Hepatocyte (in vitro differentiated cells): ENCODE measurements at regions not wholly inside any gene's neighbourhood (a gene's known extent, or its start where the extent isn't known, plus 50 kb on each side); places are given as distances from the start of the nearest gene placed in this dataset.

Experiments
- DNase-seq: peaks from one replicate; pipeline ENCODE4 v3.0.0-alpha.2; 2016; ENCODE audit warnings: low spot score
- H2AFZ ChIP-seq: fragments of 200-600 bp; sonication (generic); 2 replicates; pipeline ENCODE4 v1.6.0; 2016; ENCODE audit warnings: antibody characterized with exemption, mild to moderate bottlenecking
- H3K27ac ChIP-seq: fragments of 200-600 bp; sonication (generic); 2 replicates; pipeline ENCODE4 v1.5.1; 2016; ENCODE audit warnings: mild to moderate bottlenecking
- H3K27me3 ChIP-seq: fragments of 200-600 bp; sonication (generic); 2 replicates; pipeline ENCODE4 v1.6.1; 2016
- H3K36me3 ChIP-seq: fragments of 200-600 bp; sonication (generic); replicated peaks from 2 replicates; pipeline ENCODE4 v1.5.1; 2016; ENCODE audit warnings: low read depth; ENCODE audit not compliant: insufficient read depth
- H3K4me1 ChIP-seq: fragments of 200-600 bp; sonication (generic); 2 replicates; pipeline ENCODE4 v1.5.1; 2016; ENCODE audit warnings: mild to moderate bottlenecking, moderate library complexity; ENCODE audit not compliant: insufficient read depth
- H3K4me2 ChIP-seq: fragments of 200-600 bp; sonication (generic); 2 replicates; pipeline ENCODE4 v1.6.0; 2016
- H3K4me3 ChIP-seq: fragments of 200-600 bp; sonication (generic); 2 replicates; pipeline ENCODE4 v1.5.1; 2016; ENCODE audit warnings: mild to moderate bottlenecking
- H3K79me2 ChIP-seq: fragments of 200-600 bp; sonication (generic); 2 replicates; pipeline ENCODE4 v1.6.0; 2017; ENCODE audit warnings: mild to moderate bottlenecking
- H3K9me2 ChIP-seq: fragments of 200-600 bp; sonication (generic); replicated peaks from 2 replicates; pipeline ENCODE4 v1.6.0; 2017; ENCODE audit warnings: mild to moderate bottlenecking; ENCODE audit not compliant: insufficient read depth
- H3K9me3 ChIP-seq: fragments of 200-600 bp; sonication (generic); 2 replicates; pipeline ENCODE4 v1.5.1; 2016; ENCODE audit warnings: low read depth, mild to moderate bottlenecking
- H4K20me1 ChIP-seq: fragments of 200-600 bp; sonication (generic); 2 replicates; pipeline ENCODE4 v1.6.0; 2016; ENCODE audit warnings: mild to moderate bottlenecking; ENCODE audit not compliant: insufficient read depth, poor library complexity, severe bottlenecking
- CTCF ChIP-seq: fragments of 200-600 bp; sonication (generic); IDR thresholded peaks from 2 replicates; pipeline ENCODE4 v1.5.1; 2016; ENCODE audit warnings: antibody characterized with exemption, mild to moderate bottlenecking; ENCODE audit not compliant: poor library complexity
- EZH2 ChIP-seq: fragments of 200-600 bp; sonication (generic); IDR thresholded peaks from 2 replicates; pipeline ENCODE4 v1.6.1; 2016; ENCODE audit warnings: antibody characterized with exemption, mild to moderate bottlenecking, borderline replicate concordance
- EZH2phosphoT487 ChIP-seq: fragments of 200-600 bp; sonication (generic); IDR thresholded peaks from one replicate; pipeline ENCODE4 v1.6.1; 2018; ENCODE audit warnings: antibody characterized with exemption, mild to moderate bottlenecking, low read depth, moderate library complexity; ENCODE audit not compliant: unreplicated experiment, severe bottlenecking
- WGBS: methylation state at CpG from one replicate; pipeline ENCODE4 v1.1.6; 2016; ENCODE audit warnings: low lambda C conversion rate; ENCODE audit errors: missing lambda C conversion rate; 5-methylcytosine and 5-hydroxymethylcytosine counted together

- no peaks in the 10 kb centered on the region for H3K4me1 ChIP-seq
- H3K9me3 ChIP-seq: no peaks in the 10 kb centered on the region
- TF ChIP-seq EZH2phosphoT487: no peak
- no peak for TF ChIP-seq EZH2
- no peak for TF ChIP-seq CTCF
- no peak overlapping the region for H3K27ac ChIP-seq
- no peak overlapping the region for H2AFZ ChIP-seq
- no peaks in the 10 kb centered on the region for H4K20me1 ChIP-seq
- H3K79me2 ChIP-seq: no peaks in the 10 kb centered on the region
- H3K27me3 ChIP-seq: no peaks in the 10 kb centered on the region
- WGBS: 85% methylated on average over 2 of the region's 2 CpGs
- H3K4me3 ChIP-seq: no peak overlapping the region
- H3K36me3 ChIP-seq: no peaks in the 10 kb centered on the region
- H3K9me2 ChIP-seq: no peaks in the 10 kb centered on the region
- DNase-seq: no peak
- H3K4me2 ChIP-seq: no peak overlapping the region
Measured at GRCh38 chr5:39941416-39941815, 516.6 kb upstream of the DAB2 start.

- Histone ChIP-seq H4K20me1 (no peaks in the 10 kb centered on the region), H3K36me3 (no peaks in the 10 kb centered on the region), H3K4me1 (no peaks in the 10 kb centered on the region), H3K9me3 (no peaks in the 10 kb centered on the region), H3K79me2 (no peaks in the 10 kb centered on the region), H2AFZ (no peak overlapping the region), H3K27me3 (no peaks in the 10 kb centered on the region), H3K4me2 (no peak overlapping the region), H3K27ac (no peak overlapping the region), H3K9me2 (no peaks in the 10 kb centered on the region), H3K4me3 (no peak overlapping the region)
- DNase-seq: no peak
- 87% methylated on average over 1 of the region's 1 CpG for WGBS
- TF ChIP-seq EZH2 (no peak), CTCF (no peak), EZH2phosphoT487 (no peak)
Measured at GRCh38 chr5:39934830-39935229, 510.1 kb upstream of the DAB2 start.

GRCh38 chr5:39933061-39933460 is 508.3 kb upstream of the DAB2 start:
- no peaks in the 10 kb centered on the region for H3K27me3 ChIP-seq
- no peak for DNase-seq
- no peaks in the 10 kb centered on the region for H4K20me1 ChIP-seq
- H3K4me1 ChIP-seq: no peaks in the 10 kb centered on the region
- H3K9me3 ChIP-seq: no peaks in the 10 kb centered on the region
- TF ChIP-seq CTCF: no peak
- H3K27ac ChIP-seq: no peak overlapping the region
- no peaks in the 10 kb centered on the region for H3K9me2 ChIP-seq
- H3K4me3 ChIP-seq: no peak overlapping the region
- no peak overlapping the region for H2AFZ ChIP-seq
- H3K79me2 ChIP-seq: no peaks in the 10 kb centered on the region
- H3K36me3 ChIP-seq: no peaks in the 10 kb centered on the region
- H3K4me2 ChIP-seq: no peak overlapping the region
- WGBS: 91% methylated on average over 1 of the region's 1 CpG

- H2AFZ ChIP-seq: no peak overlapping the region
- no peak for DNase-seq
- 79% methylated on average over 6 of the region's 6 CpGs for WGBS
- H3K27ac ChIP-seq: no peak overlapping the region
- no peaks in the 10 kb centered on the region for H3K36me3 ChIP-seq
- TF ChIP-seq CTCF (no peak), EZH2phosphoT487 (no peak), EZH2 (no peak)
- no peak overlapping the region for H3K4me3 ChIP-seq
- H3K79me2 ChIP-seq: no peaks in the 10 kb centered on the region
- no peaks in the 10 kb centered on the region for H3K4me1 ChIP-seq
- no peaks in the 10 kb centered on the region for H3K9me3 ChIP-seq
- no peaks in the 10 kb centered on the region for H4K20me1 ChIP-seq
- no peak overlapping the region for H3K4me2 ChIP-seq
- H3K27me3 ChIP-seq: no peaks in the 10 kb centered on the region
- no peaks in the 10 kb centered on the region for H3K9me2 ChIP-seq
Measured at GRCh38 chr5:39928709-39929108, 503.9 kb upstream of the DAB2 start.
